ENCODE measurements at regions not wholly inside any gene's neighbourhood (a gene's known extent, or its start where the extent isn't known, plus 50 kb on each side); places are given as distances from the start of the nearest gene placed in this dataset.

DNA sequence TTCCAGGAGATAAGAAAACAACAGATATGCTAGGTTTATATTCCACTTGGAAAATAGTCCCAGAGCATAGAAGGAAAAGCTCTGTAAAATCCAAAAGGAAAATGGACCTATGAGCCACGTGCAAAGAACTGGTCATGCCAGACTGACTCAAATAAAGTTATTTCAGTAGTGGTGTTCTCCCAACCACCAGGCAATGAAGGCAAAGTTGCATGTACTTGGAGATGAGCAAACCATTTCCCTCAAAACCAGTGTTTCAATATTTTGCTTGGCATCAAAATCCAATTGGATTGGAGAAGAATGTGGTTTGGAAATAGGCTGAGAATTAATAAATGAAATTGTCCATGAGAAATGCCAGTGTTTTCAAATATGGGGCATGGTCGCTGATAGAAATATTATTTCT, 237.5 kb downstream of the ICOS start:
- CTCF ChIA-PET, result interaction anchor here (2.4 kb wide), 1 partner anchor 29 kb away, joined by 7 read pairs; no protein-coding TSS in a partner anchor
- POLR2A ChIA-PET, result no interaction called here
- FAIRE-seq, result no peak

GRCh38 chr2:204175552-204176271, 239.1 kb downstream of the ICOS start:
- CTCF ChIA-PET, result interaction anchor here (1.3 to 3.3 kb wide), 2 partner anchors 31 kb away, joined by 6 to 18 read pairs; no protein-coding TSS in a partner anchor
- Histone ChIP-seq H3K9me3 (no peaks in the 10 kb centered on the region), H3K4me1 (no peaks in the 10 kb centered on the region), H3K27ac (no peak overlapping the region), H3K4me2 (no peak overlapping the region), H3K4me3 (no peak overlapping the region)
- TF ChIP-seq HEYL (CRISPR knock-in tag; IDR thresholded peaks at IDR 0.05) (no peak), RAD21 (conservative IDR thresholded peaks at IDR 0.05 in 1 of 2, IDR thresholded peaks at IDR 0.05 in 1 of 2) (no peak), NFE2L2 (conservative IDR thresholded peaks at IDR 0.05; ENCODE audit: low read length) (no peak), ZNF302 (CRISPR knock-in tag; IDR thresholded peaks at IDR 0.05) (no peak), FOSB (CRISPR knock-in tag; IDR thresholded peaks at IDR 0.05) (no peak), HOXA7 (CRISPR knock-in tag; IDR thresholded peaks at IDR 0.05) (no peak), ZSCAN20 (CRISPR knock-in tag; IDR thresholded peaks at IDR 0.05) (no peak), BHLHE40 (IDR thresholded peaks at IDR 0.05; ENCODE audit: low read depth, low read length) (no peak)
- TF ChIP-seq, protein P1, sequence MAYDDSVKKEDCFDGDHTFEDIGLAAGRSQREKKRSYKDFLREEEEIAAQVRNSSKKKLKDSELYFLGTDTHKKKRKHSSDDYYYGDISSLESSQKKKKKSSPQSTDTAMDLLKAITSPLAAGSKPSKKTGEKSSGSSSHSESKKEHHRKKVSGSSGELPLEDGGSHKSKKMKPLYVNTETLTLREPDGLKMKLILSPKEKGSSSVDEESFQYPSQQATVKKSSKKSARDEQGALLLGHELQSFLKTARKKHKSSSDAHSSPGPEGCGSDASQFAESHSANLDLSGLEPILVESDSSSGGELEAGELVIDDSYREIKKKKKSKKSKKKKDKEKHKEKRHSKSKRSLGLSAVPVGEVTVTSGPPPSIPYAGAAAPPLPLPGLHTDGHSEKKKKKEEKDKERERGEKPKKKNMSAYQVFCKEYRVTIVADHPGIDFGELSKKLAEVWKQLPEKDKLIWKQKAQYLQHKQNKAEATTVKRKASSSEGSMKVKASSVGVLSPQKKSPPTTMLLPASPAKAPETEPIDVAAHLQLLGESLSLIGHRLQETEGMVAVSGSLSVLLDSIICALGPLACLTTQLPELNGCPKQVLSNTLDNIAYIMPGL (CRISPR knock-in tag; IDR thresholded peaks at IDR 0.05; ENCODE audit: borderline replicate concordance), result no peak
- no peak for ATAC-seq
- no peak for DNase-seq (ENCODE audit: low read depth in 1 of 2, low spot score in 1 of 2)
- 8% methylated on average over 4 of the region's 4 CpGs for WGBS (ENCODE audit: missing lambda C conversion rate)
- POLR2A ChIA-PET, result no interaction called here
- no peak for FAIRE-seq

More for the DNA sequence above, 237.5 kb downstream of the ICOS start:
- H3K4me1 ChIP-seq, result no peaks in the 10 kb centered on the region
- no peaks in the 10 kb centered on the region for H3K9me3 ChIP-seq
- ATAC-seq (no peak), DNase-seq (ENCODE audit: low read depth in 1 of 2, low spot score in 1 of 2) (no peak)
- H3K4me3 ChIP-seq, result no peak overlapping the region
- WGBS (ENCODE audit: missing lambda C conversion rate), result 1% methylated on average over 2 of the region's 2 CpGs
- H3K4me2 ChIP-seq, result no peak overlapping the region
- TF ChIP-seq ATOH8 (CRISPR knock-in tag; IDR thresholded peaks at IDR 0.05; ENCODE audit: low read depth) (no peak), ZSCAN20 (CRISPR knock-in tag; IDR thresholded peaks at IDR 0.05) (no peak), CBX2 (IDR thresholded peaks at IDR 0.05; ENCODE audit: borderline replicate concordance, low read depth) (no peak), ZC3H11A (IDR thresholded peaks at IDR 0.05) (no peak), CEBPB (IDR thresholded peaks at IDR 0.05) (no peak), REST (IDR thresholded peaks at IDR 0.05) (no peak), TP53 (CRISPR knock-in tag; IDR thresholded peaks at IDR 0.05) (no peak)
- no peak overlapping the region for H3K27ac ChIP-seq

DNA sequence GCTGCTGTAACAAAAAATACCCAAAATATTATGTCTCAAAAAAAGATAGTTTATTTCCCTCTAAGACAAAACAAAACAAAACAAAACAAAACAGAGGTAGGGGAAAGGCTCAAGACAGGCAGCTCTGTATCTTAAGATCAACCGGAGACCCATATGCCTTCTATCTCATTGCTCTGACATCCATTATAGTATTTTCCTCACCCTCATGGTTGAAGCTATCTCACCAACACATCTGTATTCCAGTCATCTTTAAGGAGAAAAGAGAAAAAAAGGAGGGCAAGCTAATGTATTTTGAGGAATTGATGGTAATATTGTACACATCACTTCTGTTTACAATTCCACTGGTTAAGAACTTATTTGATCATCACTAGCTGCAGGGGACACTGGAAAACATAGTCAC, 239.7 kb downstream of the ICOS start:
- WGBS (ENCODE audit: missing lambda C conversion rate), result 60% methylated on average over 1 of the region's 1 CpG
- ATAC-seq (no peak), DNase-seq (ENCODE audit: low read depth in 1 of 2, low spot score in 1 of 2) (no peak), FAIRE-seq (no peak)
- ChIA-PET CTCF (interaction anchor here (3.3 kb wide), 1 partner anchor 32 kb away, joined by 18 read pairs; no protein-coding TSS in a partner anchor), POLR2A (no interaction called here)
- no peak overlapping the region for H3K4me3 ChIP-seq
- H3K4me1 ChIP-seq, result no peaks in the 10 kb centered on the region
- H3K9me3 ChIP-seq, result no peaks in the 10 kb centered on the region
- H3K4me2 ChIP-seq, result no peak overlapping the region
- no peak overlapping the region for H3K27ac ChIP-seq
- TF ChIP-seq, protein P2, sequence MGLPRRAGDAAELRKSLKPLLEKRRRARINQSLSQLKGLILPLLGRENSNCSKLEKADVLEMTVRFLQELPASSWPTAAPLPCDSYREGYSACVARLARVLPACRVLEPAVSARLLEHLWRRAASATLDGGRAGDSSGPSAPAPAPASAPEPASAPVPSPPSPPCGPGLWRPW (IDR thresholded peaks at IDR 0.05), result no peak
- TF ChIP-seq, protein P1 (CRISPR knock-in tag; IDR thresholded peaks at IDR 0.05; ENCODE audit: borderline replicate concordance), result no peak
- TF ChIP-seq NFE2L2 (conservative IDR thresholded peaks at IDR 0.05; ENCODE audit: low read length) (no peak), MYC (IDR thresholded peaks at IDR 0.05; ENCODE audit: borderline replicate concordance, low read length) (no peak), TFCP2L1 (CRISPR knock-in tag; IDR thresholded peaks at IDR 0.05) (no peak), BHLHE40 (IDR thresholded peaks at IDR 0.05; ENCODE audit: low read depth, low read length) (no peak), ZSCAN20 (CRISPR knock-in tag; IDR thresholded peaks at IDR 0.05) (no peak), HEYL (CRISPR knock-in tag; IDR thresholded peaks at IDR 0.05) (no peak), KDM1A (IDR thresholded peaks at IDR 0.05; ENCODE audit: low read depth) (no peak), MAZ (IDR thresholded peaks at IDR 0.05; ENCODE audit: borderline replicate concordance, low read depth, low read length) (no peak), EP300 (IDR thresholded peaks at IDR 0.05) (no peak), ZNF302 (CRISPR knock-in tag; IDR thresholded peaks at IDR 0.05) (no peak)
- TF ChIP-seq, protein P3, sequence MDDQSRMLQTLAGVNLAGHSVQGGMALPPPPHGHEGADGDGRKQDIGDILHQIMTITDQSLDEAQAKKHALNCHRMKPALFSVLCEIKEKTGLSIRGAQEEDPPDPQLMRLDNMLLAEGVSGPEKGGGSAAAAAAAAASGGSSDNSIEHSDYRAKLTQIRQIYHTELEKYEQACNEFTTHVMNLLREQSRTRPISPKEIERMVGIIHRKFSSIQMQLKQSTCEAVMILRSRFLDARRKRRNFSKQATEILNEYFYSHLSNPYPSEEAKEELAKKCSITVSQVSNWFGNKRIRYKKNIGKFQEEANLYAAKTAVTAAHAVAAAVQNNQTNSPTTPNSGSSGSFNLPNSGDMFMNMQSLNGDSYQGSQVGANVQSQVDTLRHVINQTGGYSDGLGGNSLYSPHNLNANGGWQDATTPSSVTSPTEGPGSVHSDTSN (IDR thresholded peaks at IDR 0.05), result no peak
